IPS-20b (cell line): ENCODE measurements at regions not wholly inside any gene's neighbourhood (a gene's known extent, or its start where the extent isn't known, plus 50 kb on each side); places are given as distances from the start of the nearest gene placed in this dataset.
"Not testable (repeated sequence)": the region's sequence is repeated elsewhere in the genome, so short reads cannot be mapped to it uniquely, and the experiment has no call there.

ENCODE experiments used
- H3K27ac ChIP-seq: one replicate; pipeline ENCODE4 v1.5.1; 2013; ENCODE audit warnings: low read length
- H3K27me3 ChIP-seq: 2 replicates; pipeline ENCODE4 v1.6.1; 2013; ENCODE audit warnings: mild to moderate bottlenecking, low read length, inconsistent platforms; ENCODE audit not compliant: insufficient read depth
- H3K36me3 ChIP-seq: 2 replicates; pipeline ENCODE4 v1.6.1; 2013; ENCODE audit warnings: low read depth, mild to moderate bottlenecking, inconsistent platforms, low read length, moderate library complexity; ENCODE audit not compliant: insufficient read depth
- H3K4me1 ChIP-seq: 2 replicates; pipeline ENCODE4 v1.6.1; 2013; ENCODE audit warnings: mild to moderate bottlenecking, control low read depth, inconsistent platforms, low read length, moderate library complexity; ENCODE audit not compliant: insufficient read depth
- H3K4me3 ChIP-seq: 2 replicates; pipeline ENCODE4 v1.5.1; 2013; ENCODE audit warnings: mild to moderate bottlenecking, low read length, inconsistent platforms
- H3K9ac ChIP-seq: 2 replicates; pipeline ENCODE4 v1.6.1; 2013; ENCODE audit warnings: low read depth, mild to moderate bottlenecking, inconsistent platforms, low read length, moderate library complexity
- H3K9me3 ChIP-seq: 2 replicates; pipeline ENCODE4 v1.6.1; 2013; ENCODE audit warnings: mild to moderate bottlenecking, low read depth, low read length, inconsistent platforms; ENCODE audit not compliant: insufficient read depth

- H3K27me3 ChIP-seq, result no peaks in the 10 kb centered on the region
- H3K36me3 ChIP-seq, result no peaks in the 10 kb centered on the region
- no peak overlapping the region for H3K4me3 ChIP-seq
- H3K9me3 ChIP-seq, result no peaks in the 10 kb centered on the region
- H3K27ac ChIP-seq, result no peak overlapping the region
- peaks cover 7% of the 10 kb centered on the region; the same call in 1 of the 2 replicates for H3K4me1 ChIP-seq
- no peak overlapping the region for H3K9ac ChIP-seq
Measured at GRCh38 chr3:69646287-69647067, 92.8 kb upstream of the MITF start.

- Histone ChIP-seq H3K4me3 (no peak overlapping the region), H3K36me3 (no peaks in the 10 kb centered on the region), H3K9ac (no peak overlapping the region), H3K4me1 (no peaks in the 10 kb centered on the region), H3K27me3 (no peaks in the 10 kb centered on the region), H3K27ac (no peak overlapping the region), H3K9me3 (no peaks in the 10 kb centered on the region)
Measured at GRCh38 chr3:69642606-69643005, 96.7 kb upstream of the MITF start.

GRCh38 chr3:69639851-69640250, 99.4 kb upstream of the MITF start:
- no peaks in the 10 kb centered on the region for H3K27me3 ChIP-seq
- no peaks in the 10 kb centered on the region for H3K4me1 ChIP-seq
- no peak overlapping the region for H3K9ac ChIP-seq
- H3K9me3 ChIP-seq, result no peaks in the 10 kb centered on the region
- no peak overlapping the region for H3K27ac ChIP-seq
- H3K4me3 ChIP-seq, result no peak overlapping the region
- H3K36me3 ChIP-seq, result no peaks in the 10 kb centered on the region

GRCh38 chr3:69628951-69629350, 110.3 kb upstream of the MITF start:
- Histone ChIP-seq H3K4me1 (no peaks in the 10 kb centered on the region), H3K27me3 (no peaks in the 10 kb centered on the region), H3K9me3 (no peaks in the 10 kb centered on the region; the same call in 1 of the 2 replicates), H3K36me3 (no peaks in the 10 kb centered on the region), H3K27ac (no peak overlapping the region), H3K9ac (no peak overlapping the region), H3K4me3 (no peak overlapping the region)

GRCh38 chr3:69613286-69613685, 126.0 kb upstream of the MITF start:
- H3K4me3 ChIP-seq, result no peak overlapping the region
- H3K9me3 ChIP-seq, result no peaks in the 10 kb centered on the region
- no peaks in the 10 kb centered on the region for H3K4me1 ChIP-seq
- H3K36me3 ChIP-seq, result no peaks in the 10 kb centered on the region
- no peaks in the 10 kb centered on the region for H3K27me3 ChIP-seq
- H3K27ac ChIP-seq, result no peak overlapping the region
- H3K9ac ChIP-seq, result no peak overlapping the region

- no peaks in the 10 kb centered on the region for H3K36me3 ChIP-seq
- no peak overlapping the region for H3K27ac ChIP-seq
- no peak overlapping the region for H3K9ac ChIP-seq
- H3K4me3 ChIP-seq, result no peak overlapping the region
- H3K9me3 ChIP-seq, result no peaks in the 10 kb centered on the region
- no peaks in the 10 kb centered on the region for H3K4me1 ChIP-seq
- no peaks in the 10 kb centered on the region for H3K27me3 ChIP-seq
Measured at GRCh38 chr3:69612791-69613190, 126.5 kb upstream of the MITF start.

GRCh38 chr3:69609566-69609965, 129.7 kb upstream of the MITF start:
- H3K9ac ChIP-seq, H3K36me3 ChIP-seq, H3K4me1 ChIP-seq, H3K27me3 ChIP-seq, H3K9me3 ChIP-seq, H3K4me3 ChIP-seq, H3K27ac ChIP-seq: not testable (repeated sequence)

GRCh38 chr3:69607466-69608305, 131.6 kb upstream of the MITF start:
- no peaks in the 10 kb centered on the region for H3K27me3 ChIP-seq
- H3K36me3 ChIP-seq, result no peaks in the 10 kb centered on the region
- H3K4me1 ChIP-seq, result no peaks in the 10 kb centered on the region
- H3K27ac ChIP-seq, result no peak overlapping the region
- H3K4me3 ChIP-seq, result no peak overlapping the region
- no peaks in the 10 kb centered on the region for H3K9me3 ChIP-seq
- H3K9ac ChIP-seq, result no peak overlapping the region

GRCh38 chr3:69605867-69606266, 133.4 kb upstream of the MITF start:
- H3K9ac ChIP-seq, result no peak overlapping the region
- no peak overlapping the region for H3K4me3 ChIP-seq
- no peak overlapping the region for H3K27ac ChIP-seq
- no peaks in the 10 kb centered on the region for H3K36me3 ChIP-seq
- H3K27me3 ChIP-seq, result no peaks in the 10 kb centered on the region; the same call in 1 of the 2 replicates
- no peaks in the 10 kb centered on the region for H3K9me3 ChIP-seq
- H3K4me1 ChIP-seq, result no peaks in the 10 kb centered on the region

- no peak overlapping the region for H3K9ac ChIP-seq
- H3K4me1 ChIP-seq, result no peaks in the 10 kb centered on the region
- H3K4me3 ChIP-seq, result no peak overlapping the region
- no peak overlapping the region for H3K27ac ChIP-seq
- H3K9me3 ChIP-seq, result no peaks in the 10 kb centered on the region
- H3K27me3 ChIP-seq, result no peaks in the 10 kb centered on the region; the same call in 1 of the 2 replicates
- no peaks in the 10 kb centered on the region for H3K36me3 ChIP-seq
Measured at GRCh38 chr3:69604735-69605450, 134.4 kb upstream of the MITF start.

GRCh38 chr3:69602112-69602511, 137.2 kb upstream of the MITF start:
- Histone ChIP-seq H3K27ac (no peak overlapping the region), H3K36me3 (no peaks in the 10 kb centered on the region), H3K27me3 (no peaks in the 10 kb centered on the region; the same call in 1 of the 2 replicates), H3K9ac (no peak overlapping the region), H3K4me1 (no peaks in the 10 kb centered on the region), H3K4me3 (no peak overlapping the region), H3K9me3 (no peaks in the 10 kb centered on the region)
